Activated gamma-delta T cell treated with anti-CD3 and anti-CD28 coated beads, Interleukin-2, amount 50 U/mL, for 16 hours (primary cell): ENCODE measurements at regions not wholly inside any gene's neighbourhood (a gene's known extent, or its start where the extent isn't known, plus 50 kb on each side); places are given as distances from the start of the nearest gene placed in this dataset.
"Not testable (repeated sequence)": the region's sequence is repeated elsewhere in the genome, so short reads cannot be mapped to it uniquely, and the experiment has no call there.

Experiments used
- DNase-seq: peaks from one replicate; pipeline ENCODE4 v3.0.0-alpha.2; 2020; ENCODE audit warnings: low read depth

DNA sequence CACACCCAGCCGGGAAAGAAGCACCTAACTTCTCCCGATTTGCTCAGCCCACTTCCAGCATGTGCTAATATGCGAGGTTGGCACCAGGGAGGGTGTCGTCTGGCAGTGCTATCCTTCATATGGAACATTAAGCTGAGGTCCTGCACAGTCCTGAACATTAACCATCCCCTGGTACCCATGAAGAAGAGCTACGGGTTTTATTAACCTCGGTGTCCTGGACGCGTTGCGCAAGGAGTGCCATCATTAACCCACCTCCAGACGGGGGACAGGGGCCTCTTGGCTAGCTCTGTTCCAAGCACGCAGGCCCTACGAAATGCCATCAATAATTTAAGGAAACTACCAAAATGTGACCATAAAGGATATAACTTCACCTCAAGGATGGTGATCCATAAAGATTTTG, 193.5 kb downstream of the MAF start:
- no peak for DNase-seq

GRCh38 chr16:79404571-79404970, 196.0 kb downstream of the MAF start:
- no peak for DNase-seq

GRCh38 chr16:79403534-79403933, 197.0 kb downstream of the MAF start:
- DNase-seq = no peak

GRCh38 chr16:79402920-79403319, 197.6 kb downstream of the MAF start:
- DNase-seq = no peak

GRCh38 chr16:79402356-79402755, 198.2 kb downstream of the MAF start:
- no peak for DNase-seq

DNA sequence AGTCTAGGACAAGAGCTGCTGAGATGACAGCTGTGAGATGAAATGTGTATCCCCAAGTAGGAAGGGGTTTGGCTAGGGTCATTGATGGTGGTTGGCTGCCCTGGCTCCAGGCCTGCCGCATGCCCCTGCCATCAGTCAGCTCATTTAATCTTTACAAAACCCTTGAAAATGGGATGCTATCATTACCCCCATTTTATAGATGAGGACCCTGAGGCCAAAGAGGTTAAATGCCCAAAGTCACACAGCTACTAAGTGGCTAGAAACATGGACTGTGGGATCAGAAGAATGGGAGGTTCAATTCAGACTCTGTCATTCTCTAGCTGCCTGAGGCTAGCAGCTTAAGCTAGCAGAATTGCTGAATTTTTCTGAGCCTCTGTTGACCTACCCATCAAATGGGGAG, 198.8 kb downstream of the MAF start:
- no peak for DNase-seq

- DNase-seq = no peak
Observed at GRCh38 chr16:79401157-79401556, 199.4 kb downstream of the MAF start.

DNA sequence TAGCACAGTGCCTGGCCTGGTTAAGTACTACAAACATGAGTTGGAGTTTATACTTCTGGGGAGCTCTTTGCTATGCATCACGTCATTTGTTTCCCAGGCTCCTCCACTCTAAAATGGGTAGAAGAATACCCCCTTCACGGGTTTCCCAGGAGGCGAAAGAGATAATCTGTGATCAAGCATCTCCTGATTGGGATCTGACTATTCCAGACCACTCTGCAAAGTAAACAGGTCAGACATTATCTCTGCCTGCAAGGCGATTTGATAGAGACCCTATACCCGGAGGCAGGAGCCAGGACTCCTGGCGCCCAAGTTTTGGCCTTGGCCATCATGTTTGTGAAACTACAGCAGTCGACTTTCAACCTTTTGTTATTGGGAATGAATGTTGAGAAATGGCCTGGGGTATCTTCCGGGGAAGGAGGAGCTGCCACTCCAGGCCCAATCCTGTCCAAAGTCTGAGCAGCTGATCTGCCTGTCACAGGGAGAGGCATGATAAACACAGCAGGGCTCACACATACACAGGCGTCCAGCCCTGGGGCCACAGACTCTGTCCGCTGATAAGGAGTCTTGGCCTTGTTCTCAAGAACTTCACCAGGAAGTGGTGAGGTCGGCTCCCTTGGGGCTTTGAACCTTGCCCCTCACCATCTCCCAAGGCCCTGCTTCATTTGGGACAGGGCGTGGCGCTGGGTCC, 199.9 kb downstream of the MAF start:
- DNase-seq = no peak

DNA sequence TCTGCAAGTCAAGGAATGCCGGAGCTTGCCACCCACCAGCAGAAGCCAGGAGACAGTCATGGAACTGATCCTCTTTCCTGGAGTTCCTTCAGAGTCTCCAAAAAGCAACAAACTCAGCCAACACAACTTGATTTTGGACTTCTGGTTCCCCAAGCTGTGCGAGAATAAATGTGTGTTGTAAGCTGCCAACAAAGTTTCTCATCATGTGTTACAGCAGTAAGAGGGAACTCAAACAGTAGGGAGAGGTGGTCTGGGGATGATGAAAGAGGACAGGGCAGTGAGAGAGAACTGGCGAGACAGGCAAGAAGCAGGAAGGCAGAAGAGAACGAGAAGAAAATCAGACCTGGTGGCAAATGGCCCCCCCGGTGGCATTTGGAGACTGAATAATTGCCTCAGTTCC, 204.9 kb downstream of the MAF start:
- DNase-seq = no peak

DNA sequence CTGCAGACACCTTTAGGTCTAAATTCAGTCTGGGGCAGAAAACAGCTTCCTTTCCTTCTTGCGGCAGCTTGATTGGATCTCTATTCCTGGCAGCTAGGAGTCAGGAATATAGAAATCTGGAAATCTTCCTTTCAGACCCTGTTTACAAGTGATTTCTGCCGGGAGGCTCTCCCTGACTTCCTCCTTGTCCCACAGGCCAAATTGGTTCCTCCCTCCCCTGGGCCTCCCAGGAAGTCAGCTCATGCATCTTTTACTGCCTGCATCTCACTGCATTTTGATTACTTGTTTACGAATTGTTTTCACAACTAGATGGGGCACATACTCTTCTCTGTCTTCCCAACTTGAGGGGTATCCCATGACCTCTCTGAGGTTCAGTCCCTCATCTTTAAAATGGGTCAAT, 206.3 kb downstream of the MAF start:
- DNase-seq = no peak

GRCh38 chr16:79393564-79393963, 207.0 kb downstream of the MAF start:
- no peak for DNase-seq

- DNase-seq = no peak
Observed at GRCh38 chr16:79393127-79393526, 207.4 kb downstream of the MAF start.

DNA sequence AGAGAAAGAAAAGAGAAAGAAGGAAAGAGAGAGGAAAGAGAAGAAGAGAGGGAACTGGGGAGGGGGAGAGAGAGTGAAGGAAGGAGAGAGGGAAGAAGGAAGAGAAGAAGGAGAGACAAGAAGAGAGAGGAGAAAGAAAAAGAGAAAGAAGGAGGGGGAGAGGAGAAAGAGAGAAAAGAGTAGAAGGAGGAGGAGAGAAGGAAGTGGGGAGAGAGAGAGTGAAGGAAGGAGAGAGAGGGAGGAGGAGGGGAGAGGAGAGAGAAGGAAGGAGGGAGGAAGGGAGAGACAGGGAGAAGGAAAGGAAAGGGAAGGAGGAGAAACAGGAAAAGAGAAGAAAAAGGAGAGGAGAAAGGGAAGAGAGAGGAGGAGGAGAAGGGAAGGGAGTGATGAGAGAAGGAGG, 208.5 kb downstream of the MAF start:
- no peak for DNase-seq

GRCh38 chr16:79391395-79391794, 209.1 kb downstream of the MAF start:
- DNase-seq = no peak

- no peak for DNase-seq
Observed at GRCh38 chr16:79390481-79391051, 210.0 kb downstream of the MAF start.

DNA sequence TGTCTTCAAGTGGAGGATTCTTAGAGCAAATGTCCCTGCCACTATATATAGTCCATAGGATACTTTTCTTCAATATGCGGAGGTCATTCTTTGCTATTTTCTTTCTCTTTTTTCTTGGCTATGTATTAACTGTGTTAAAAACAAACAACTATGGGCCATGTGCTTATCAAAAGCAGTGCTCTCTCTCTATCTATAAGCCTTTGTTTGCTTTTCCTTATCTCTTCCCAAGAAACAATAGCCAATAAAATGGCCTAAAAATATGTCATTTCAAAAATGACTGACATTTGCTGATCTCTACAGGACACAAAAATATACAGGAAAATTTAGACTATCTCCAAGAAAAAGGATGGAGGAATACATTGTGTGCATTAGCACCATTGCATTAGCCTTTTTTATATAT, 212.1 kb downstream of the MAF start:
- no peak for DNase-seq

DNA sequence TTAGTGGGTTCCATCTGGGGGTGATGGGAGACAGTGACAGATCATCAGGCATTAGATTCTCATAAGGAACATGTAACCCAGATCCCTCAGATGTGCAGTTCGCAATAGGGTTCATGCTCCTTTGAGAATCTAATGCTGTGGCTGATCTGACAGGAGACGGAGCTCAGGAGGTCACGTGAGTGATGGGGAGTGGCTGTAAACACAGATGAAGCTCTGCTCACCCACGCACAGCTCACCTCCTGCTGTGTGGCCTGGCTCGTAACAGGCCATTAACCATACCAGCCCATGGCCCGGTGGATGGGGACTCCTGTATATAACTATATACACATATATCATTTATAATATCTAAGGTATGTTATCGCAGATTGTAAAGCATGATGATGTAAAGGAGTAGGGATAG, 214.2 kb downstream of the MAF start:
- DNase-seq = no peak

DNA sequence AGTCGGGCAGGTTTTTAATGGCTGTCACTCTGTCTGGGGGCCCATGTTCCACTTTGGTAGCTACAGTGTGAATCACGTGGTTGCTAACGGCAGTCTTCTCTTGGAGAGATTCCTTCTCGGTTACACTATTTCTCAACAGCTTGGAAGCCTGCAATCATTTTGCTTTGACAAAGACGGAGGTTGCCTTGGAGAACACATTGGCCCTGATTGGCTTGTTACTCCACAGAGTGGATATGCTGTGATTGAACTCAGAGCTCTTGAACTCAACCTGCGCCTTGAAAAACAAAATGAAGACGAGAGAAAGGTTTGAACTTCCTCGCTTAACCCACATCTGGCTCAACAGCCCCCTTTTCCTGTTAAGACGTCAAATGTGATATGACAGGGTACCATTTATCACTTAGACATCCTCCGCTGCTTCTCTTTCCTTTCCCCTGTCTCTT, 218.9 kb downstream of the MAF start:
- no peak for DNase-seq

DNA sequence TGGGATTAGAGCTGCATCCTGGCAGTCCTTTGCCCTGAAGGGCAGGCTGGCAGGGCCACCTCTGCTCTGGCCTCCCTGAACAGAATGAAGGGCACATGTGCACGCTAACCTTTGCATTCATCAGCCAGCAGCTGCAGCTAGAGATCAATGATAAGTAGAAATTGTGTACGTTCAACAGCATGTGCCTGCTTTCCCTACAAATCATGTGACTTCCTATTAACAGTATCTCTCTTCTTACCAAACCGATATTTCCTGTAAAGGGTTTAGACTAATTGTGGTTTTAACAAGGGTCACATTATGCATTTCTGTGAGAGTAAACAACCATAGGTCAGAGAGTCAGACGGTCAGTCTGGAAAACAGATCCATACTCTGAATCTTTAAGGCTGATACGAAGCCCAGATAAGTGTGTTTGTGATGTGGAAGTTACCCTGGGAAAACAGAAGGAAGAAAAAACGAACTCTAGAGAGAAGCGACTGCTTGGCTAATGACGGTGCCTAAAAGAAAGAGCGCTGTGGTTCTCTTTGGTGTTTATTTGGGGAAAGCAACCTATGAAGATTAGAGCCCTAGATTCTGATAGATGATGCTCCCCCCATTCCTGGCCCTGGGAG, 219.4 kb downstream of the MAF start:
- DNase-seq = no peak

- DNase-seq = no peak
Observed at GRCh38 chr16:79379095-79379494, 221.4 kb downstream of the MAF start.

GRCh38 chr16:79377082-79377481, 223.5 kb downstream of the MAF start:
- not testable (repeated sequence) for DNase-seq

GRCh38 chr16:79375351-79375750, 225.2 kb downstream of the MAF start:
- no peak for DNase-seq

- DNase-seq = no peak
Observed at GRCh38 chr16:79372503-79373184, 227.9 kb downstream of the MAF start.
